IMR-90 (cell line): ENCODE measurements at regions not wholly inside any gene's neighbourhood (a gene's known extent, or its start where the extent isn't known, plus 50 kb on each side); places are given as distances from the start of the nearest gene placed in this dataset.

Experiments
- ATAC-seq: fragments of 200-7000 bp; cut with Tn5 transposase; 2 replicates; pipeline ENCODE4 v1.9.1; 2020; ENCODE audit warnings: low read depth, mild to moderate bottlenecking, moderate library complexity
- BruUV-seq: library from RNA; stranded (reverse); fragments of 400-500 nt; replicated peaks from 2 replicates; lab custom pipeline; 2021; lab: Mats Ljungman, UMichigan
- CTCF ChIA-PET: fragments of 300-600 bp; formaldehyde crosslinking; extraction: SDS; loops from one replicate; lab custom pipeline; 2021; ENCODE audit warnings: antibody characterized with exemption; lab: Yijun Ruan, JAX
- POLR2A ChIA-PET: fragments of 300-600 bp; sonication (Branson Sonifier 250); formaldehyde crosslinking; loops from one replicate; lab custom pipeline; 2022; ENCODE audit warnings: antibody characterized with exemption; ENCODE audit not compliant: unreplicated experiment; lab: Charles Lee
- DNase-seq: peaks from one replicate; pipeline ENCODE4 v3.0.0; 2013
- H2AFZ ChIP-seq: replicated peaks from 2 replicates; pipeline ENCODE3; 2013; ENCODE audit warnings: low read length, mild to moderate bottlenecking; ENCODE audit not compliant: poor library complexity
- H2AK5ac ChIP-seq: 2 replicates; pipeline ENCODE4 v1.6.1; 2013; ENCODE audit warnings: low read depth, low read length, inconsistent platforms
- H2AK9ac ChIP-seq: replicated peaks from 2 replicates; pipeline ENCODE3; 2013; ENCODE audit warnings: mild to moderate bottlenecking, low read depth, low read length, moderate library complexity; ENCODE audit not compliant: poor library complexity
- H2BK120ac ChIP-seq: 2 replicates; pipeline ENCODE4 v1.6.1; 2013; ENCODE audit warnings: low read depth, low read length, inconsistent platforms
- H2BK15ac ChIP-seq: 3 replicates; pipeline ENCODE4 v1.6.1; 2013; ENCODE audit warnings: low read depth, low read length, inconsistent platforms
- H2BK20ac ChIP-seq: 2 replicates; pipeline ENCODE4 v1.6.1; 2013; ENCODE audit warnings: low read depth, mild to moderate bottlenecking, inconsistent platforms, low read length, moderate library complexity
- H2BK5ac ChIP-seq: 2 replicates; pipeline ENCODE4 v1.6.1; 2013; ENCODE audit warnings: mild to moderate bottlenecking, low read depth, low read length, inconsistent platforms; ENCODE audit not compliant: poor library complexity, severe bottlenecking
- H3K14ac ChIP-seq: replicated peaks from 2 replicates; pipeline ENCODE4 v1.6.1; 2013; ENCODE audit warnings: low read depth, low read length, inconsistent platforms
- H3K18ac ChIP-seq: 2 replicates; pipeline ENCODE4 v1.6.1; 2013; ENCODE audit warnings: low read depth, low read length, control low read depth
- H3K23ac ChIP-seq: 2 replicates; pipeline ENCODE4 v1.6.1; 2013; ENCODE audit warnings: low read depth, low read length, inconsistent platforms
- H3K27ac ChIP-seq: 2 replicates; pipeline ENCODE4 v1.5.1; 2013; ENCODE audit warnings: mild to moderate bottlenecking, control low read depth, low read length; ENCODE audit not compliant: insufficient read depth
- H3K27me3 ChIP-seq: 2 replicates; pipeline ENCODE4 v1.6.1; 2013; ENCODE audit warnings: low read length; ENCODE audit not compliant: control insufficient read depth, insufficient read depth
- H3K36me3 ChIP-seq: 2 replicates; pipeline ENCODE4 v1.6.1; 2013; ENCODE audit warnings: low read length, mixed read lengths; ENCODE audit not compliant: control insufficient read depth, insufficient read depth
- H3K4ac ChIP-seq: 2 replicates; pipeline ENCODE4 v1.6.1; 2013; ENCODE audit warnings: low read depth, low read length, inconsistent platforms
- H3K4me1 ChIP-seq: 2 replicates; pipeline ENCODE4 v1.6.1; 2013; ENCODE audit warnings: low read length, mixed read lengths; ENCODE audit not compliant: control insufficient read depth, insufficient read depth
- H3K4me2 ChIP-seq: 2 replicates; pipeline ENCODE4 v1.6.1; 2013; ENCODE audit warnings: low read depth, mild to moderate bottlenecking, control low read depth, low read length, moderate library complexity
- H3K4me3 ChIP-seq: 2 replicates; pipeline ENCODE4 v1.5.1; 2013; ENCODE audit warnings: low read depth, mild to moderate bottlenecking, control low read depth, low read length, moderate library complexity; ENCODE audit not compliant: insufficient read depth
- H3K56ac ChIP-seq: 2 replicates; pipeline ENCODE4 v1.6.1; 2013; ENCODE audit warnings: low read length, inconsistent platforms; ENCODE audit not compliant: insufficient read depth; ENCODE audit errors: extremely low read depth
- H3K79me1 ChIP-seq, 2 experiments: 2 replicates each; pipeline ENCODE4 v1.6.1; 2013; ENCODE audit warnings: low read length in 2 of 2, inconsistent platforms in 1 of 2, low read depth in 1 of 2
- H3K9ac ChIP-seq: 2 replicates; pipeline ENCODE4 v1.6.1; 2013; ENCODE audit warnings: low read depth, low read length, control low read depth
- H3K9me1 ChIP-seq: 2 replicates; pipeline ENCODE4 v1.6.1; 2013; ENCODE audit warnings: low read length, inconsistent platforms; ENCODE audit not compliant: insufficient read depth
- H3K9me3 ChIP-seq: 2 replicates; pipeline ENCODE4 v1.6.1; 2013; ENCODE audit warnings: low read length; ENCODE audit not compliant: control insufficient read depth, insufficient read depth
- H4K20me1 ChIP-seq: 2 replicates; pipeline ENCODE4 v1.6.1; 2013; ENCODE audit warnings: low read length, inconsistent platforms; ENCODE audit not compliant: insufficient read depth
- H4K5ac ChIP-seq: 2 replicates; pipeline ENCODE4 v1.6.1; 2013; ENCODE audit warnings: mild to moderate bottlenecking, low read depth, low read length, control low read depth
- H4K8ac ChIP-seq, 2 experiments: 2 replicates each; pipeline ENCODE4 v1.6.1; 2013; ENCODE audit warnings: low read depth in 2 of 2, low read length in 2 of 2, control low read depth in 1 of 2, inconsistent platforms in 1 of 2
- H4K91ac ChIP-seq: 2 replicates; pipeline ENCODE4 v1.6.1; 2013; ENCODE audit warnings: low read depth, low read length, inconsistent platforms; ENCODE audit not compliant: insufficient read depth
- CHD1 ChIP-seq: IDR thresholded peaks from 2 replicates; pipeline ENCODE4 v1.6.1; 2012; ENCODE audit warnings: low read depth, low read length, improper control_type of control experiment
- CTCF ChIP-seq: conservative IDR thresholded peaks from 2 replicates; pipeline ENCODE4 v1.5.1; 2012; ENCODE audit warnings: mild to moderate bottlenecking, low read depth, low read length, improper control_type of control experiment
- ELK1 ChIP-seq: fragments of 150-350 bp; IDR thresholded peaks from 2 replicates; pipeline ENCODE4 v1.6.1; 2016; ENCODE audit warnings: low read depth, mild to moderate bottlenecking, low read length, moderate library complexity, borderline replicate concordance
- MAZ ChIP-seq: IDR thresholded peaks from 2 replicates; pipeline ENCODE4 v1.6.1; 2012; ENCODE audit warnings: low read depth, mild to moderate bottlenecking, low read length, improper control_type of control experiment, moderate library complexity, borderline replicate concordance
- RAD21 ChIP-seq: IDR thresholded peaks from 2 replicates; pipeline ENCODE4 v1.6.1; 2012; ENCODE audit warnings: low read length, improper control_type of control experiment
- RCOR1 ChIP-seq: IDR thresholded peaks from 2 replicates; pipeline ENCODE4 v1.6.1; 2012; ENCODE audit warnings: mild to moderate bottlenecking, low read length, improper control_type of control experiment; ENCODE audit not compliant: insufficient replicate concordance
- USF2 ChIP-seq: fragments of 150-350 bp; IDR thresholded peaks from 2 replicates; pipeline ENCODE4 v1.6.1; 2017; ENCODE audit warnings: mild to moderate bottlenecking, antibody characterized with exemption, low read length, low read depth
- WGBS, 2 experiments: methylation state at CpG; one replicate each; pipeline versions ENCODE4 v1.1.5 to v1.1.7; 2013; ENCODE audit warnings: missing lambda C conversion rate in 2 of 2; ENCODE audit not compliant: insufficient read length in 1 of 2; ENCODE audit errors: extremely low coverage in 2 of 2; 5-methylcytosine and 5-hydroxymethylcytosine counted together
- dilution Hi-C: fragments of 300-500 bp; cut with HindIII; formaldehyde crosslinking; loops from one replicate; pipeline ENCODE4 v1.14.3; 2018; ENCODE audit warnings: low sequenced_read_pairs; ENCODE audit not compliant: unreplicated experiment
- in situ Hi-C: fragments of 300-500 bp; cut with MboI; formaldehyde crosslinking; loops from 3 replicates; pipeline ENCODE4 v1.14.3; 2019; ENCODE audit warnings: low sequenced_read_pairs, inconsistent platforms, mixed read lengths
- intact Hi-C: fragments of 100-400 bp; cut with micrococcal nuclease; formaldehyde crosslinking; loops from 2 replicates; pipeline ENCODE4 v1.10.0; 2022

GRCh38 chr3:106034313-106034712, 165.5 kb upstream of the CBLB start:
- H3K23ac ChIP-seq, result no peak overlapping the region
- TF ChIP-seq MAZ (no peak), RAD21 (no peak), RCOR1 (no peak), CTCF (no peak), ELK1 (no peak), CHD1 (no peak), USF2 (no peak)
- no peak overlapping the region for H3K56ac ChIP-seq
- no peaks in the 10 kb centered on the region; the same call in 1 of the 2 replicates for H3K4me1 ChIP-seq
- H3K36me3 ChIP-seq, result no peaks in the 10 kb centered on the region
- H4K5ac ChIP-seq, result no peak overlapping the region
- H2AFZ ChIP-seq, result no peak overlapping the region
- ChIA-PET CTCF (no interaction called here), POLR2A (no interaction called here)
- no peak overlapping the region for H2AK9ac ChIP-seq
- no peak for ATAC-seq
- no peak overlapping the region for H2BK20ac ChIP-seq
- H3K4ac ChIP-seq, result no peak overlapping the region
- no peaks in the 10 kb centered on the region for H4K20me1 ChIP-seq
- intact Hi-C loops, result no loop called here
- no peak overlapping the region for H3K27ac ChIP-seq
- no peak overlapping the region for H4K8ac ChIP-seq
- dilution Hi-C loops, result no loop called here
- H3K79me1 ChIP-seq, result no peaks in the 10 kb centered on the region
- BruUV-seq, result no TSS peak
- no peaks in the 10 kb centered on the region for H3K9me1 ChIP-seq
- no peak overlapping the region for H2AK5ac ChIP-seq
- H3K4me3 ChIP-seq, result no peak overlapping the region
- no CpG with 5 or more reads among the region's 2 CpGs for WGBS, 2 experiments
- no peak overlapping the region for H3K9ac ChIP-seq
- no peak overlapping the region for H3K14ac ChIP-seq
- no peak overlapping the region for H4K91ac ChIP-seq
- DNase-seq, result no peak
- H3K27me3 ChIP-seq, result no peaks in the 10 kb centered on the region
- H3K9me3 ChIP-seq, result no peaks in the 10 kb centered on the region
- no peak overlapping the region for H2BK5ac ChIP-seq
- H2BK15ac ChIP-seq, result no peak overlapping the region
- no peak overlapping the region for H3K4me2 ChIP-seq
- no peak overlapping the region for H3K18ac ChIP-seq
- no peak overlapping the region for H2BK120ac ChIP-seq
- in situ Hi-C loops, result no loop called here
